Muscle of arm (tissue), 1 donor: ENCODE measurements at regions not wholly inside any gene's neighbourhood (a gene's known extent, or its start where the extent isn't known, plus 50 kb on each side); places are given as distances from the start of the nearest gene placed in this dataset.
A peak's percentile ranks its signal among the peaks of the same experiment; 100 is the strongest.
"Not testable (repeated sequence)": the region's sequence is repeated elsewhere in the genome, so short reads cannot be mapped to it uniquely, and the experiment has no call there.

Experiments used
- DNase-seq: peaks from one replicate; pipeline ENCODE4 v3.0.0-alpha.2; 2013

- no peak for DNase-seq
Measured at GRCh38 chr18:22816266-22817176, 116.6 kb upstream of the RBBP8 start.

DNA sequence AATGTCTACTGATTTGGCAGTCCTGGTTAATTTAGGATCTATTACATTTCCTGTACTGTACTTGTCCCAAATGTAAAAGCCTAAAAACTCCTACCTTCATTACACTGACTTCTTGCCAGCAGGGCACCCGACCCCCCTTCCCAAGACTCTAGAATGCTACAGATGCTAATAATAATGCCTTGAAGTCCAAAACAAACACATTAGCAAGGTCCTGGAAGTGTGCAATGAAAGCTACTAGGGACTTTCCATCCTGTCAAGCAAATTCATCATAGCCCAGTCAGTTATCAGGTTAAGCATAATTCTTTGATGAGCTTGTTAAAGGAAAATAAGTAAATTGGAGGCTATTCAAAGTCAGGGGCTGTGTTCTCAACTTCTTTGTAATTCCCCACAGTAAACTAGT is 115.3 kb upstream of the RBBP8 start:
- no peak for DNase-seq

GRCh38 chr18:22822024-22822423 is 111.1 kb upstream of the RBBP8 start:
- DNase-seq = no peak

- DNase-seq = no peak
Measured at GRCh38 chr18:22822841-22823508, 110.2 kb upstream of the RBBP8 start.

DNA sequence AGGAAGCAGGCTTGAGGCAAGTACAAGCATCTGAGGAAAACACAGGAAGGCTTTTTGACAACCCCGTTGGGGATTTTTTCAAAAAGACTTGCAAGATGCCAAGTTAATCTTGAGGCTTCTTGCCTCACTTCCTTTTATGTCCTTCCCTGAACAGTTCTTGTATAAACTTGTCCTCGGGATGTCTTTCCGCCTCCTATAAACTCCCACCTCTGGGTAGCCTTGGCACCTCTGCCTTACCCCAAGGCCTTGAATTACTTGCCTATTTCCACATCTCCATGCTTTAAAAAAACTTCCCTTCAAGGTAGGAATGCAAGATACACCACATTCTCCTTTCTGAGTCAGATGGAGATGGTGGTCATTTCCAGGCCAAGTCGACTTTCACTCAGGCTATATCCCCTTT is 106.4 kb upstream of the RBBP8 start:
- DNase-seq = no peak

DNA sequence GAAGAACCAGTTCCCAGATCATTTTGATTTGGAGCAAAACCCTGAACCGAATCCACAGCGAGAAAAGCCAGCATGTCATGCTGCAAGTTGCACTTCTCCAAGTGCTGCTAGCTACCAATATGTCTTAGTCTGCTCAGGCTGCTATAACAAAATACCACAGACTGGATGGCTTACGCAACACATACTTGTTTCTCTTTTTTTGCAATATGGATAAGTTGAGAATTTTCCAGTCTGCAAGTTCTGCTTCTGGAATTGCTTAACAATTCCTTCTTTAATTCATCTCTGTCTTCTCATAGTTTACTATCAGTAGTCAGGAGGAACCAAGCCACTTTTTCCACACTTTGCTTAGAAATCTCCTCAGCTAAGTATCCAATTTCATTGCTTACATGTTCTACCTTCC is 105.9 kb upstream of the RBBP8 start:
- DNase-seq = no peak

DNA sequence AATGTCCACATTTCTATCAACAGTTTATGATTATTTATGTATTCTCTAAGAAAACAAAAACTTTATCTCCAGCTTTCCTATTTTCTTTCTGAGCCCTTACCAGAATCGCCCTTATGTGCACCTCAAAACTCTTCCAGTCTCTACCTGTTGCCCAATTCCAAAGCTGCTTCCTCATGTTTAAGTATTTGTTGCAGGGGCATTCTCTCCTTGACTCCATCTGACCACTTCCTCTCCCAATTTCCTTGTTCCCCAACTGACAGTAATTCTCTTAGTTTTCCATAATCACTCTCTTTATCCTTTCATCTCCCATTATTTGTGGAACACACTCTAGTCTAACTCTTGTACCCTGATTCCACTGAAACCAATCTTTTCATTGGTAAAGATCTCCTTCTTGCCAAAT is 105.4 kb upstream of the RBBP8 start:
- DNase-seq = no peak

- DNase-seq = no peak
Measured at GRCh38 chr18:22828171-22828570, 105.0 kb upstream of the RBBP8 start.

- DNase-seq = not testable (repeated sequence)
Measured at GRCh38 chr18:22828583-22828982, 104.5 kb upstream of the RBBP8 start.

DNA sequence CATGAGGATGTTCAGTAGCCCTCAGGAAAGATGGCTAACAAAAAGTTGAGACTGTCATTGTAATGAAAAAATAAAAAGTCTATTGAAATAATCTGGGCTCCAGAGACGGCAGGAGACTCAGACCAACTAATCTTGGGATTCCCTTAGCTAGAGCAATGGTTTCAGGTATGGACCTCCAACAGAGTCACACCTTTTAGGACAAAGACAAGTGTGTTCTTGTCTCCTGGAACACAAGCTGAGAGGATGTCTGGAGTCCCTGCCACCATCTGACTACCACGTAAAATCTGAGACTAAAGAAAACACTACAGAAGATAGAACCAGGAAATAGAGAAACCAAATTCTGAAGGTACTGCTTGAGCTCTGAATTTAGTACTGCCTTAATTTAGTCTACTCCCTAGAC is 103.3 kb upstream of the RBBP8 start:
- DNase-seq = no peak

DNA sequence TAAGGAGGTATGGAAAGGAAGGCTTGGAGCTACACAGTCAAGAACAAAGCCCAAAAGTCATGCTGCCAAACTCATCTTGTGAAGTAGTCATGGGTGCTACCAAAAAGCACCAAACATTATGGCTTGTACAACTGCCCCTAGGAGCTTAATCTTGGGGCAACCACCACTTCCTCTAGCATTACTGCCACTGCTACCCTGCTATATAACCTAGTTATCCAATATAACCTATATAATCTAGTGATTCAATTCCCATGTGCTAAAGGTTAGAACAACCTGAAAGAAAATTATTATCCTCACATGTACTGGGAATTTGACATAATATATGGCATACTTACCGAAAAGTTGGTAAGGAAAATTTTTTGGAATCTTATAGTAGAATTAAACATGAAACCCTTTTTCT is 102.6 kb upstream of the RBBP8 start:
- no peak for DNase-seq

- DNase-seq = no peak
Measured at GRCh38 chr18:22831441-22831904, 101.7 kb upstream of the RBBP8 start.

DNA sequence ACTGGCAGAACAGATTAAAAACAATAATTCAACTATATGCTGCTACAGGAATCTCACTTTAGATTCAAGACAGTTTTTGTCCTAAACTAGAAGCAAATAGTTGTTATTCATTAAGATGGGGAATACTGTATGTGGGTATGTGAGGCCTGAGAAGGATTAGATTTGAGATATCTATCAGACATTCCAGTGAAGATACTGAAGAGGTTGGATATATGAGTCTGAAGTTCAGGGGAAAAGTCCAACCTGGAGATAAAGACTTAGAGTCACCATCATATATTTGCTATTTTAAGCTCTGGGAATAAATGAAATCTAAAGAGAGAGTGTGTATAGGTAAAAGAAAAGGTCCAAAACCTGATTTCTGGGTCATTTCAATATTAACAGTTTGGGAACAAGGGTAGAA is 96.2 kb upstream of the RBBP8 start:
- no peak for DNase-seq

DNA sequence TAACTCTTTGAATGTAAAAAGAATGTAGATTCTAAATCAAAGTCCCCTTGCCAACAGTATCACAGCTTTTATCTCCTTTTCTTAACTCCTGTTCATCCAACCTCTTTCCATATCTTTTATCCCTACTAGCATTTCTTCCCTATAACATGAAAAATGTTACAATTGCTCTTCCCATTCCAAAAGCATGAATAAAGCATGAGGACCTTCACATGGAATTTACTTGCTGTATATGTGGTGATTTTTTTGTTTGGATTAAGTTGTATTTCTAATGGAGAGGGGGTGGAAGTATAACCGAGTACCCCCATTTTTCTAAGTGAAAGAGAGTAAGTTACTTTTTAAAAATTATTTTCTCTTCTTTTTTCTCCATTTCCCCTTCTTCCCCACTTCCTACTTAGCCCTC is 94.9 kb upstream of the RBBP8 start:
- no peak for DNase-seq

GRCh38 chr18:22838639-22839277 is 94.4 kb upstream of the RBBP8 start:
- DNase-seq = no peak

DNA sequence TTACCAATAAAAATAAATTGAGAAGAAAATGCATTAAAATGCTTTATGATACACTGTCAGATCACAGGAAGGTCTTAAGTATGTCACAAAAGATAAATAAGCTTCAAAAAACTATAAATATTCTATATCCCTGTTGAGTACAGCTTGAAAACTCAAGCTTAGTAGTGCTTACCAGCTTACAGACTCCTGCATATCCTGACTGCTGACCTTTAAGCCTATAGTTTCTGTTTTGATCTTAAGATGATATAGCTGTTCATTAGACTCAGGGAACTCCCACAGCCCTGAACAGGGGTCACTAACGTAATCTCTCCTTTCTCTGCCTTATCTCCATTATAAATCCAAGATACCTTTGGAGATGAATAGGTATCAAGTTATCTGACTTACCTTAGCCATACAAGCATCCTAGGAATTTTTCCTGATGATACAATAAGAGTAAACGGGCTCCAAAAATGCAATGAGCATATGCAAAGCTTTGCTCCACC is 93.7 kb upstream of the RBBP8 start:
- DNase-seq = no peak

DNA sequence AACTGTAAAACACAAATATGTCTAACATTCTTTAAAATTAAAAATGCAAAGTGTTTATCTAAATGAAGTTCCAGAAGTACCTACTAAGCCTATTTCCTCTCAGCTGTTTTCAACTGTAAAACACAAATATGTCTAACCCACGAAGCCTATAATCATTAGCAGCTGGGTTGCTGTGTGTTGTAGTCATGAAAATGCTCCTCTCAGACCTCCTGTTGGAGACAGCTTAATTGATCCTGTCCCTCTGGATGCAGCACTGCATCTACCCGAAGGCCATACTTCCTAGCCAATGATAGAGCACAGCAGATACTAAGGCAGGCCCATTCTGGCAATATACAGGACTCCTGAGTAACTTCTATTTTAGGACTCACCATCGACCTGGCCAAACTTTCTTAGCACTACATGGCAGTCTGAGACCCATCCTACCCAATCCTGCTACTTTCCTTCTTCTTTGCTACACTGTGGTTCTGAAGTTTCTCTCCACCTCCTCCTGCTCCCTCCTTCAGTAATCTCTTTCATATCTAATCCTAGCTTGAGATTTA is 92.5 kb upstream of the RBBP8 start:
- no peak for DNase-seq

DNA sequence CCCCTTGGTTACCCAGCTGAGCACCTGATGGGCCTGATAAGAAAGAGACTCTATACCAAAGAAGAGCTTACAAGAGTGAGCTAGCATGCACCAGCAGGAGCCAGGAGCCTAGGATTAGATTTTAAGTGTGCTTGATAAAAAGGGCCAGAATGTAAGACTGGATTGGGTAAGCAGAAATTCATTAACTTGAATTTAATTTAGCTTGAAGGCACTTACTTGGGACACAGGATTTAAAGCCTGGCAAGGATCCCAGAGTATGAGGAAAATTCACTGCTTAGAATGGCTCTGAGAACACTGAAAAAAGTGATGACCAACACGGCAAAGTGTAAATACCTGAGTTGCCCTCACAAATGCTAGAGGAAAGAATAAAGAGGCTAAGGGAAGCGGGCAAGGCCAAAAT is 91.3 kb upstream of the RBBP8 start:
- DNase-seq = no peak

DNA sequence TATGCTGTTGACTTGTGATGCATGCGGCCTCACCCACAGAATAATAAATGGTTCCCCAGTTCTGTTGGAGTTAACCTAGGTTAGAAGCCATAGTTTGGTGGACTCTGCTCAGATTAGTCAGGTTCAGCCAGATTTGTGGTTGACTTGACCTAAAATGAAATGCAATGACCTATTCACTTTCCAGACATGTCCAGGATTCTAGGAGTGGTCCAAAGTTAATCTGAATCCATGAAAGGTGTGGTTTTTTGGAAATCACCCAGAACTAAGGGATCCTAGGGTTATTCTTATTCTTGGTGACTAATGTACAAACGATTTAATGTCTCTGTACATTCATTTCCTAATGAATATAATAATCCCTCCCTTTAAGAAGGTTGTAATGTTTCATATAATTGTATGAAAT is 88.9 kb upstream of the RBBP8 start:
- DNase-seq = no peak

GRCh38 chr18:22844628-22845027 is 88.5 kb upstream of the RBBP8 start:
- DNase-seq = no peak

GRCh38 chr18:22846088-22846683 is 86.9 kb upstream of the RBBP8 start:
- peak; percentile 2 for DNase-seq

- no peak for DNase-seq
Measured at GRCh38 chr18:22846697-22847096, 86.4 kb upstream of the RBBP8 start.
